Stimulated activated naive CD4-positive, alpha-beta T cell treated with Interleukin-2 at 50 U/mL for 16 hours (primary cell): ENCODE measurements at regions not wholly inside any gene's neighbourhood (a gene's known extent, or its start where the extent isn't known, plus 50 kb on each side); places are given as distances from the start of the nearest gene placed in this dataset.

Source experiments
- DNase-seq: peaks from one replicate; lab custom pipeline; 2025; lab: John Stamatoyannopoulos, UW

- DNase-seq: no peak
These were observed 516.6 kb downstream of the BUD13 start for GRCh38 chr11:116256215-116256614.

- no peak for DNase-seq
These were observed 517.4 kb downstream of the BUD13 start for GRCh38 chr11:116255321-116255953.

- no peak for DNase-seq
These were observed 522.6 kb downstream of the BUD13 start for GRCh38 chr11:116250155-116250554.

GRCh38 chr11:116249561-116249960 lies 523.2 kb downstream of the BUD13 start:
- no peak for DNase-seq

GRCh38 chr11:116244889-116245288 lies 527.9 kb downstream of the BUD13 start:
- no peak for DNase-seq

GRCh38 chr11:116244439-116244838 lies 528.3 kb downstream of the BUD13 start:
- no peak for DNase-seq

DNA sequence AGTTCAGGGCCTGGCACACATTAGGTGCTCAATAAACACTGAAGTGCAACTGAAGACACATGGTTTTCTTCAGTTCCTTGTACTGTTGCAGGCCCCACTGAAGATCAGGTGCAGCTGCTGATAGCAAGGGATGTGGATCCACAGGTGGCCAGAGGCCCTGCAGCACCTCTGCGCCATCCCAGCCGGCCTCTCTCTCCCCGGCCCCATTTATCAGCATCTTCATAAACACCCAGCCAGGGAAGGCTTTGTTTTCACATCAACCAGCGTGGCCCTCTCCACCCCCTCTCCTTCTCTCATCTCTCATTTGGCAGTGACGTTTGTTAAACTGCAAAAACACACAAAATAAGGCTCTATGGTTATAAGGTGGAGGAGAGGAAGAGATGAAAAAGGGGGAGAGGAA lies 528.8 kb downstream of the BUD13 start:
- no peak for DNase-seq

GRCh38 chr11:116242006-116242405 lies 530.8 kb downstream of the BUD13 start:
- DNase-seq: no peak

DNA sequence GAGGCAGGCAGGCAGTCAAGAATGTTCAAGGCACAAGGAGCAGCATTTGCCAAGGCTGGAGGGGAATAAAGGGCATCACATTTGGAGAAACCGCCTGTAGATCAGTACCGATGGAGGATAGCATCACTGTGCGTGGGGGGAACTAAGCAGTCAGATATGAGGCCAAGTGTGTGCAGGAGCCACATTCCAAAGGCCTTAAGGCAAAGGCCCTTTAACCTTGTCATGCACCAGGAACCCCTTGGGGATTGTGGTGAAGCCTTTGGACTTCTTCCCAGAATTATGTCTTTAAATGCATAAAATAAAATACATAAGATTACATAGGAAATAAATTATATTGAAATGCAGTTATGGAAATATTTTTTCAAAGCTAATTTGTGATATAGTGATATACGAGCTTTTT lies 532.1 kb downstream of the BUD13 start:
- no peak for DNase-seq

- no peak for DNase-seq
These were observed 533.5 kb downstream of the BUD13 start for GRCh38 chr11:116239247-116239646.

DNA sequence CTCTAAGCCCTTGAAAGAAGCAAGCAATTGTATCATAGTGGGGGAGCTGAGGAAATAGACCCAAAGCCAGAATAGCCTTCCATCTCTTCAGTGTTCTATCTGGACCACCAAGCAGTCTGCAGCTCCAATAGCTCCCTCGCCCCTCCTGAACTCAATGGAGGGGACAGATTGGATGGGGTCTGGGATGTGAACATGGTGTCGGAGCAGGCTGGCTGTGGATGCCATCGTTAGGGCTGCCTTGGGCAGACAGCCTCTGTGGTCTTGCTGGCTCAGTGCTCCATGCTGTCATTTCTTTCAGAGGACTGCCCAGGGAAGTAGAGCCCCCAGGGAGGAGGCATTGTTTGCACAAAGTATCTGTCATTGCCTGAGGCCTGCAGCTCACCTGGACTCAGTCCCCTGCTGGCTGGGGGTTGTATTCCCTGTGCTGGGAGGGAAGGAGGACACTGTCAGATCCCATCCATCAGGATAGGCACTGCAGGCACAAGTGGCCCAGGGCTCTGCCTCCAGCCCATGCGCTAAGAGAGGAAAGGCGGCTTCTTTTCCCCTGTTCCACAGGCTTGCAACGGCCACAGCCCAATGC lies 537.7 kb downstream of the BUD13 start:
- no peak for DNase-seq

DNA sequence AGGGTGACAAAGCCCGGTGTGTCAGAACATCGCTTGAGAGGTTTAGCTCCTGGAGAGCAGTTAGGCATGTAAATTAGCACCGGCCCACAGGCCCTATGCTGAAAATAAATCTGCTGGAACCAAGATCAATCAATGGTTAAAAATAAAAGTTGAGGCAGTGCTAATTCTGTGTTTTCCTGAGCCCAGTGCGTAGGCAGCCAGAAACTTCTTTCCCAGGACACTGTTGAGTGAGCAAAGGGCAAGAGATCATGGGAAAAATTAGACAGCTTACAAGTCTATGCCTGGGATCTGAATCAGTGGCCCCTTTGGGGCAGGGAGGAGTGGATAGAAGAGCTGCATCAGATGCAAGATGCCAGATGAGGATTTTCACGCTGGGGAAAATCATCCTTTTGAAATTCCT lies 539.2 kb downstream of the BUD13 start:
- DNase-seq: no peak

DNA sequence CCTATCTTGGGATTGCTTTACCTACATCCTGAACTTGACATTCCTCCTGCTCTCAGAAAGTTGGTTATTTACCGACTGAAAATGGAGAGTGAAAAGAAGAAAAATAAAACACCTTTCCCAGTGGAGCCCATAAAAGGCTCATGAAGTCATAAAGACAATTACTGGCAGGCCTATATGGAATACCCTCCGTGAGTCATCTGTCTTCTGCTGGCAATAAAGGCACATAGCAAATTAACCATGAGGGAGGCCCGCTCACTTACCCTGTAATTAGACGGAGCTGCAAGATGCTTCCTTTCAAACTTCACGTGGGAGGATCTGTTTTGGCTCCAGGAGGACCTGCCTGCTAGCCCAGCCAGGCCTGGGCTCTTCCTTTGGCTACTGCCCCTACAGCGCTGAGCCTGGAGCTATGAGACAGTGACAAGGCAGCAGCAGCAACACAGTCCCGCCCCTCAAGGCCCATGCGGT lies 540.4 kb downstream of the BUD13 start:
- no peak for DNase-seq

GRCh38 chr11:116231543-116231942 lies 541.2 kb downstream of the BUD13 start:
- no peak for DNase-seq

GRCh38 chr11:116230438-116230837 lies 542.3 kb downstream of the BUD13 start:
- DNase-seq: no peak

DNA sequence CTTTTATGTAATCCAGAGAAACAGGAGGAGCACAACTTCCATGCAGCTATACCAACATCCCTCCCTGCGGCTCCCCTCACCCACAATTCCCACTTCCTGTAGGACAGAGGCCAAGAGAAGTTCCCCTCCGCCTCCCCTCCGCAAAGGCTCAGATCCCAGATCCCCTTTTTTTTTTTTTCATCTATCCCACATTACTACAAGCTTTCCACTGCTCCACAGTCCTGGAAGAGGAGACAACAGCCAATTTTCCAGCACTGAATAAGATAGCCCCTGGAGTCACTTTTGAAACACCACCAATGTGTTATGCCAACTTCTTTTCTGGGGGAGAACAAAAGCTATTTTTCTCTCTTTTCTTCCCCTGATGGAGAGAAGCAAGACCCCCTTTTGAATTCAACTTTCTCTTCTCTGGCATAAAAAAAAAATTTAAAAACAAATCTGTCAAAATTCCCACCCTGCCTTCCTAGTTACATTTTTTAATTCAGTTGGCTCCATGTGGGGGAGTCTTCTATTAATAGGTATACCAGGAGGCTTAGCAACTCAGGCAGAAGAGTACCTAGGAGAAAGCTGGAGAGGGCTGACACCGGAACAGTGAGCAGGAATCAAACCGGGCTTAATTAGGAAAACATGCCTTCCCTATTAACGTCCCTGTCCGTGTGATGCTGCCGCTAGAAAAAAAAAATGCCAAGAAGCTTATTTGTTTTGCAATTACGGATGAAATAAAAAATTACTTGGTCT lies 543.4 kb downstream of the BUD13 start:
- no peak for DNase-seq

DNA sequence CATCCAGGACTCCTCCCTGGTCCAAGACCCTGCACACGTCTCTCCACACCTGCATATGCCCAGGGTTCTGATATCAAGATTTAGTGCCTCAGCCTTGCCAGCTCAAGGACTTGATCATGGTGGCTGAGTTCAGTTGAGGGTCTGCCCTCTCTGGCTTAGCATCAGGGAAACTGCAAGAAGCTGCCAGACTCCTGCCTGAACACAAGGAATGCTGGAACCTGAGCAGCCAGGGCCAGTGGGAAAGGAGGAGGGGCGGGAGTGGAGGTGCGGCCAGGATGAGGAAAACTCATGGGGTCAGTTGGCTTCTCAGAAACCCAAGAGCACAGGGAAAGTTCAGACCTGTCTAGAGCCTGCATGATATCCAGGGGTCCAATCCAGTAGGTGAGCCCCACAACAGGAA lies 546.1 kb downstream of the BUD13 start:
- DNase-seq: no peak

DNA sequence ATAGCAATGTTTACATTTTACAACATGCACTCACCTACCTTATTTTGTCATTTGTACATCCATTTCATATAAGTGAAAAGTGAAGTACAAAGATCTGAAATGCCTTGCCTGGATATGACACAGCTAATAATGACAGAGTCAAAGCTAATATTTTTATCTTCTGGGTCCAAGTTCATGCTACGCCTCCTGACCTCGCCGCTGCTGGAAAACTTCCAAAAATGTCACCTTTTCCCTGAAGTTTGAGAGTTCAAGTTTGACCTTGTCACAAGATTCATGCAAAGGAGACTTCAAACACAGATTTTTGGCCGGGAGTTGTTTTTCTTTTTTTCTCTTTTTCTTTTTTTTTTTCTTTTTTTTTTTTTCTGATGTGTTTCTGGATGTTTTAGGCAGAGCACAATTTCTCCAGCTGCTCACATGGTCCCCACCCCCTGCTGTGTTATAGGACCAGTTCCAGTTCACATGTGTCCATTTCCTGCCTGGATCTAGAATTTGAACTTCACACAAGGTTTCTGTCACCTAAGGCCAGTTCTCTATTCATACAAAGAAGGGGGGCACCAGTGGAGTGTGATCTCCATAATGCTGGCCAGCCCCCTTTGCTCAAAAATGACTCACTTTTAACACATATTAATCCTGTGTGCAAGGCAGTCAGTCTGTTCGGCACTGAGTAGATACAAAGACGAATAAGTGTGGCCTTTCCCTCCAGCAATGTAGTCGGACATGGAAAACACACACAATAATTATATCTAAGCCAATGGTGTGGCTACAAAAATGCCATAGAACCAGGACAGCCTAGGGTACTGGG lies 546.8 kb downstream of the BUD13 start:
- no peak for DNase-seq

DNA sequence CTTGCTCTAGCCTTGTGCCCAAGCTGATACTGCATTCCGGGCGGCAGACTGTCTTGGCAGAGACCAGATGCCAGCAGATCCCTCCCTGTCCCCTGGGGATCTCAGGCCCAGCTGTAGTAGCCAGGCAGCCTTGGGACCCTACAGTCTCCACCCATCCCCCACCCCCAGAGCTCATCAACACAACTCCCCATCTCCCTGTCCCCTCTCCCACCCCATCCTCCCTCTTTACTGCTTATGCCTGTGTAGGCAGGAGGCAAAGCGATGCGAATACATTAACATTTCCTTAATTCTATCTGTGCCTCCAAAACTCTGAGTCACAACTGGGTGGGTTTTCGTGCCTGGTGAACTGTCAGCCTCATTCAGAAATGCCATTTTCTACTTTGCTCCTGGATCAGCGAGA lies 547.6 kb downstream of the BUD13 start:
- DNase-seq: no peak

DNA sequence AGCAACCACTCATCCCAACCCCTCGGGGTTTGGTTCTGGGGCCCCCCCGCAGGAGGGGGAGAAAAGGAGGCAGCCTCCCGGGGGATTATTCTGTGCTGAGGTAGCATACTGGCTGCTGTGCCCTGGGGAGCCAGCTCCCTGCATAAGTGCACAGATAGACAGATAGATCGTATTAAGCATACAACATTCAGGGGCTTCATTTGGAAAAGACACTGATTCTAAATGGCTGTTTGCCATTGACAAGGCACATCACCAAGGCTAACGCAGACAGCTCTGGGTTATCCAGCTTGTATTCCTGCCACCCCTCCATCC lies 547.9 kb downstream of the BUD13 start:
- DNase-seq: no peak

DNA sequence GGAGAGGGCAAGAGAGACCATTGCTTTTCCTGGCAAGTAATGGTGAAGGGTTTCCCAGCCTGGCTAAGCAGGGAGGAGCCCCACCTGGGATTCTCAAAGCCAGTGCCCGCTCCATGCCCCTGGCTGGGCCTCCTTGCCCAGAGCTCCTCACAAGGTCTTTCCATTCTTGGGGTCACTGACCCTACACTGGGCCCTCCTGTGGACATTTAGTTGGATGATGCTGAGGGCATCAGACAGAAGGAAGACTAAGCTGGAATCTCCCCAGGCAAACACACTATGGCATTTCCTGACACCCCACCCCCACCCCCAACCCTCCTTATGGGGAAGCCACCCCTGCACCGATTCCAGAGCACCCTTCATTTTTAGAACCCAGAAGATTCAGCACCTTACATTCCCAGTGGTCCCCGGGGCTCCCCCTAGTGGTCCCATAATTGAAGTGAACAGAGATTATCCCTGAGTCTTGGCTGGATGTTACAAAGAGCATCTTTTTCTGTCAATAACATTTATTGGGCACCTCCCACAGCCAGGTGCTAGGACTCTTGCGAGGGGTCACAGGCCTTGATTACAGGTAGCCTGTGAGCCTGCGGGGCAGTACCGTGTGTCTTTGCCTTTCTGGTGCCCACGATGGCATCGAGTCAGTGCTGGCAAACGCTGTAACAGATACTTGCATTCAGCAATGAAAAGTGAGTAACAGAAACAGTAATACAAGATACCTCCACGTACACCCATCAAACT lies 548.5 kb downstream of the BUD13 start:
- DNase-seq: peak; percentile 4

DNA sequence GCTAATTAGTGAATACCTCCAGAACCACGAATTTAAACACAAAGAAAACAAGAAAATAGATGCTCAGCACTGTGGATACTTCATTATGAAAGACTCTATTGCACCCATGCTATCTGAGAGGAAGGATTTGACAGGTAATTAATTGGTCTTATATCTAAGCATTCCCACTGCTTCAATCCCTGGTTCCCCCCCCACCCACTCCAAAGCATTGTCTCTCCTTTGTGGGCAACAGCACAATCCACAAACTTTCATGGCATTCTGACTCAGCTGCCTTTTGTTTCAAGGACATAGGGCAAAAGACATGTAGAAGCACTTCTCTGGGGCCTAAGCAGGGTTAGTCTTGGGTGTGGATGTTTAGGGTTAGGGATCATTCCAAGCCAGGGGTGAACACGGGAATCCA lies 551.4 kb downstream of the BUD13 start:
- no peak for DNase-seq
